HG03025 (cell line): ENCODE measurements at regions not wholly inside any gene's neighbourhood (a gene's known extent, or its start where the extent isn't known, plus 50 kb on each side); places are given as distances from the start of the nearest gene placed in this dataset.
"Not testable (repeated sequence)": the region's sequence is repeated elsewhere in the genome, so short reads cannot be mapped to it uniquely, and the experiment has no call there.

ENCODE experiments used
- ATAC-seq: cut with Tn5 transposase; IDR thresholded peaks from one replicate; pipeline ENCODE4 v1.9.1; 2021; ENCODE audit warnings: mild to moderate bottlenecking, moderate library complexity; ENCODE audit not compliant: unreplicated experiment, low FRiP score

GRCh38 chr10:81534991-81535390, 340.0 kb upstream of the NRG3 start:
- no peak for ATAC-seq

- no peak for ATAC-seq
Observed at GRCh38 chr10:81541517-81541916, 333.5 kb upstream of the NRG3 start.

- no peak for ATAC-seq
Observed at GRCh38 chr10:81546243-81546642, 328.8 kb upstream of the NRG3 start.

GRCh38 chr10:81548160-81548559, 326.8 kb upstream of the NRG3 start:
- ATAC-seq = no peak

- ATAC-seq = no peak
Observed at GRCh38 chr10:81564143-81564542, 310.9 kb upstream of the NRG3 start.

GRCh38 chr10:81569488-81569887, 305.5 kb upstream of the NRG3 start:
- no peak for ATAC-seq

- ATAC-seq = no peak
Observed at GRCh38 chr10:81570349-81570748, 304.6 kb upstream of the NRG3 start.

- ATAC-seq = no peak
Observed at GRCh38 chr10:81570878-81571794, 303.9 kb upstream of the NRG3 start.

GRCh38 chr10:81575036-81575435, 300.0 kb upstream of the NRG3 start:
- ATAC-seq = no peak

GRCh38 chr10:81576336-81576735, 298.7 kb upstream of the NRG3 start:
- ATAC-seq = no peak

GRCh38 chr10:81594991-81595390, 280.0 kb upstream of the NRG3 start:
- no peak for ATAC-seq

- ATAC-seq = no peak
Observed at GRCh38 chr10:81600185-81600584, 274.8 kb upstream of the NRG3 start.

GRCh38 chr10:81603106-81603620, 271.8 kb upstream of the NRG3 start:
- ATAC-seq = no peak

GRCh38 chr10:81644485-81644884, 230.5 kb upstream of the NRG3 start:
- not testable (repeated sequence) for ATAC-seq

- no peak for ATAC-seq
Observed at GRCh38 chr10:81655986-81656385, 219.0 kb upstream of the NRG3 start.

- ATAC-seq = no peak
Observed at GRCh38 chr10:81662837-81663236, 212.2 kb upstream of the NRG3 start.

GRCh38 chr10:81664800-81665199, 210.2 kb upstream of the NRG3 start:
- not testable (repeated sequence) for ATAC-seq

- ATAC-seq = no peak
Observed at GRCh38 chr10:81674941-81675340, 200.1 kb upstream of the NRG3 start.

GRCh38 chr10:81679291-81679690, 195.7 kb upstream of the NRG3 start:
- no peak for ATAC-seq

GRCh38 chr10:81680359-81680758, 194.6 kb upstream of the NRG3 start:
- no peak for ATAC-seq

- no peak for ATAC-seq
Observed at GRCh38 chr10:81688459-81688858, 186.5 kb upstream of the NRG3 start.
